Stomach (tissue), 4 donors: ENCODE measurements at regions not wholly inside any gene's neighbourhood (a gene's known extent, or its start where the extent isn't known, plus 50 kb on each side); places are given as distances from the start of the nearest gene placed in this dataset.

Experiments
- CTCF ChIP-seq, 7 experiments: fragments of 450-650 bp in 4 of 7; fragments of 200-600 bp in 3 of 7; sonication (generic) in 3 of 7; IDR thresholded peaks; one replicate each; pipeline ENCODE4 v1.5.1; 2016 to 2019; ENCODE audit warnings: antibody characterized with exemption in 7 of 7, control low read depth in 2 of 7, mild to moderate bottlenecking in 1 of 7
- EP300 ChIP-seq: sonication (generic); formaldehyde crosslinking; IDR thresholded peaks from one replicate; pipeline ENCODE4 v1.6.1; 2017; ENCODE audit warnings: antibody characterized with exemption
- POLR2A ChIP-seq, 4 donors: fragments of 450-650 bp; IDR thresholded peaks; one replicate each; pipeline ENCODE4 v1.6.1; 2016; ENCODE audit warnings: antibody characterized with exemption in 4 of 4, control low read depth in 2 of 4, mild to moderate bottlenecking in 1 of 4, moderate library complexity in 1 of 4
- POLR2AphosphoS5 ChIP-seq, 3 donors: sonication (generic); formaldehyde crosslinking; IDR thresholded peaks; one replicate each; pipeline ENCODE4 v1.6.1; 2016; ENCODE audit warnings: antibody characterized with exemption in 3 of 3

GRCh38 chr4:182174979-182175378 is 68.2 kb upstream of the TENM3 start:
- TF ChIP-seq CTCF (IDR thresholded peaks at IDR 0.05) (no peak), EP300 (no peak), POLR2AphosphoS5 (IDR thresholded peaks at IDR 0.05) (no peak), POLR2A (IDR thresholded peaks at IDR 0.05) (no peak)
